Activated T-helper 17 cell treated with anti-CD3 and anti-CD28 coated beads, Interleukin-2, amount 50 U/mL, for 72 hours (primary cell): ENCODE measurements at regions not wholly inside any gene's neighbourhood (a gene's known extent, or its start where the extent isn't known, plus 50 kb on each side); places are given as distances from the start of the nearest gene placed in this dataset.
A peak's percentile ranks its signal among the peaks of the same experiment; 100 is the strongest.

Experiments
- ATAC-seq: fragments of 150-1000 bp; cut with Tn5 transposase; replicated peaks from 2 replicates; pipeline ENCODE4 v1.10.0; 2021; ENCODE audit warnings: mild to moderate bottlenecking, moderate library complexity
- H3K27ac Mint-ChIP-seq: one replicate; pipeline ENCODE4 v1.8.0; 2022; ENCODE audit warnings: mixed read lengths
- H3K27me3 Mint-ChIP-seq: one replicate; pipeline ENCODE4 v1.8.0; 2022; ENCODE audit warnings: mixed read lengths
- H3K36me3 Mint-ChIP-seq: one replicate; pipeline ENCODE4 v1.8.0; 2022; ENCODE audit warnings: low read depth, mild to moderate bottlenecking, mixed read lengths
- H3K4me1 Mint-ChIP-seq: one replicate; pipeline ENCODE4 v1.8.0; 2022; ENCODE audit warnings: mixed read lengths
- H3K4me3 Mint-ChIP-seq: one replicate; pipeline ENCODE4 v1.8.0; 2022; ENCODE audit warnings: mild to moderate bottlenecking, mixed read lengths
- H3K9me3 Mint-ChIP-seq: one replicate; pipeline ENCODE4 v1.8.0; 2022; ENCODE audit warnings: mixed read lengths

DNA sequence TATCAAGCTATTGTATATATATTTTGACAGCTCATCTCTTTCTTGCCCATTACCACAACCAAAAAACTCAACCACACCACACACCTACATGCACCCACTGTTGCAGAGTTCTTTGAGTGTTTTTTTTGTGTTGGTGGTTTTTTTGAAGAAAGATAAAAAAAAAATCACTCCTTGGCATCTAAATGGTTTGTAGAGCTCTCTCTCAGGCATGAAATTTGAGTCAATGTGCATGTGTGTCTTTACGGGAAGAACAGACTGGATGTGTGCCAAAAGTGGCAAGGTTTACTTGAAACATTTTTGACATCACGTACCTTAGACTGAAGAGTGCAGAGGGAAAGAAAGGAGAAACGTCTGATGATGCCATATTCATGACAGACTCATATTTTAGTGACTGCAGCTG is 154.2 kb downstream of the FHIP1A start:
- Mint-ChIP-seq H3K36me3 (no peaks in the 10 kb centered on the region), H3K9me3 (no peaks in the 10 kb centered on the region), H3K27ac (no peak overlapping the region), H3K4me1 (no peaks in the 10 kb centered on the region), H3K4me3 (no peak overlapping the region), H3K27me3 (peaks cover 8% of the 10 kb centered on the region)
- peak; percentile 44 for ATAC-seq

GRCh38 chr4:151564321-151564720 is 155.3 kb downstream of the FHIP1A start:
- Mint-ChIP-seq H3K4me3 (no peak overlapping the region), H3K9me3 (no peaks in the 10 kb centered on the region), H3K27ac (no peak overlapping the region), H3K36me3 (no peaks in the 10 kb centered on the region), H3K4me1 (no peaks in the 10 kb centered on the region), H3K27me3 (peaks cover 14% of the 10 kb centered on the region)
- no peak for ATAC-seq

GRCh38 chr4:151565583-151565982 is 156.6 kb downstream of the FHIP1A start:
- H3K27ac Mint-ChIP-seq = no peak overlapping the region
- no peaks in the 10 kb centered on the region for H3K4me1 Mint-ChIP-seq
- ATAC-seq = no peak
- H3K27me3 Mint-ChIP-seq = peaks cover 17% of the 10 kb centered on the region
- H3K36me3 Mint-ChIP-seq = no peaks in the 10 kb centered on the region
- no peaks in the 10 kb centered on the region for H3K9me3 Mint-ChIP-seq
- H3K4me3 Mint-ChIP-seq = no peak overlapping the region

GRCh38 chr4:151566053-151566452 is 157.1 kb downstream of the FHIP1A start:
- H3K4me3 Mint-ChIP-seq = no peak overlapping the region
- H3K27ac Mint-ChIP-seq = no peak overlapping the region
- no peak for ATAC-seq
- peaks cover 17% of the 10 kb centered on the region for H3K27me3 Mint-ChIP-seq
- no peaks in the 10 kb centered on the region for H3K36me3 Mint-ChIP-seq
- H3K9me3 Mint-ChIP-seq = no peaks in the 10 kb centered on the region
- H3K4me1 Mint-ChIP-seq = no peaks in the 10 kb centered on the region

DNA sequence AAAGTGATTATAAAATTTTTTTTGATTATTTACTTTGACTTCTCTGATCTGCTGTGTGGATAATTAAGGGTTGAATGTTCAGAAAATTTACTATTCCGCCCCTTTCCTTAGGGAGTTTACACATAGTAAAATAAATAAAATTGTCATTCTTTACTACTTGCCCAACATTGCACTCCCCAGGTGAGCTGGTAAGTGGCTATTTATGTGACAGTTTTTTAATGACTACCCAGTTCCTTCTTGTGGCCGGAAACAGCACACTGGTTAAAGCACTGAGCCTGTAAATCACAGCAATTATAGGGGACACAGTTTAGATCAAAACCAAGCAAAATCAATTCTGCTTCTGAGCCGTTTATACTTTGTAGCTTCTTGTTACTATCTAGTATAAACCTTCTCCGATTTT is 158.1 kb downstream of the FHIP1A start:
- H3K27me3 Mint-ChIP-seq = peaks cover 17% of the 10 kb centered on the region
- H3K4me3 Mint-ChIP-seq = no peak overlapping the region
- H3K27ac Mint-ChIP-seq = no peak overlapping the region
- H3K36me3 Mint-ChIP-seq = no peaks in the 10 kb centered on the region
- no peak for ATAC-seq
- no peaks in the 10 kb centered on the region for H3K9me3 Mint-ChIP-seq
- no peaks in the 10 kb centered on the region for H3K4me1 Mint-ChIP-seq

DNA sequence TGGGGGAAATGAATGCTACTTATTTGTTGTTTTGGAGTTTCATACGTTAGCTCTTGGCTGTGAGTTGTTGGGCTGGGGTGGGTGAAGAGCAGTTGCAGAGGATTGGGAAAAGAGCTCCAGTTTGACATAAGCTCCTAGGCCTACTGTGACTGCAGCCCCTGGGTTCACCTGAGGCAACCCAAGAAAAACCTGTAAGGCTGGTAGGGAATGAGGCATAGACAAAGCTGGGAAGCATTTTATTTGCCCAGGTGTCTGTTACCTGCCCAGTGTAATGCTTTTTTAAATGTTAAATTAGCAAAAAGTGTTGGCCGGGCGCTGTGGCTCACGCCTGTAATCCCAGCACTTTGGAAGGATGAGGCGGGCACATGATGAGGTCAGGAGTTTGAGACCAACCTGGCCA is 160.0 kb downstream of the FHIP1A start:
- H3K27me3 Mint-ChIP-seq = peaks cover 17% of the 10 kb centered on the region
- H3K4me1 Mint-ChIP-seq = no peaks in the 10 kb centered on the region
- ATAC-seq = no peak
- H3K27ac Mint-ChIP-seq = no peak overlapping the region
- no peaks in the 10 kb centered on the region for H3K36me3 Mint-ChIP-seq
- H3K9me3 Mint-ChIP-seq = no peaks in the 10 kb centered on the region
- no peak overlapping the region for H3K4me3 Mint-ChIP-seq

- no peak for ATAC-seq
- Mint-ChIP-seq H3K27me3 (peaks cover 16% of the 10 kb centered on the region), H3K36me3 (no peaks in the 10 kb centered on the region), H3K4me1 (no peaks in the 10 kb centered on the region), H3K4me3 (no peak overlapping the region), H3K27ac (no peak overlapping the region), H3K9me3 (no peaks in the 10 kb centered on the region)
These were observed 160.7 kb downstream of the FHIP1A start for GRCh38 chr4:151569650-151570049.

- peaks cover 7% of the 10 kb centered on the region for H3K27me3 Mint-ChIP-seq
- H3K9me3 Mint-ChIP-seq = no peaks in the 10 kb centered on the region
- no peak for ATAC-seq
- no peak overlapping the region for H3K27ac Mint-ChIP-seq
- H3K4me3 Mint-ChIP-seq = no peak overlapping the region
- H3K36me3 Mint-ChIP-seq = no peaks in the 10 kb centered on the region
- no peaks in the 10 kb centered on the region for H3K4me1 Mint-ChIP-seq
These were observed 164.5 kb downstream of the FHIP1A start for GRCh38 chr4:151573474-151573873.

- no peak overlapping the region for H3K27ac Mint-ChIP-seq
- no peak for ATAC-seq
- no peaks in the 10 kb centered on the region for H3K9me3 Mint-ChIP-seq
- peaks cover 2% of the 10 kb centered on the region for H3K27me3 Mint-ChIP-seq
- H3K36me3 Mint-ChIP-seq = no peaks in the 10 kb centered on the region
- H3K4me1 Mint-ChIP-seq = no peaks in the 10 kb centered on the region
- H3K4me3 Mint-ChIP-seq = no peak overlapping the region
These were observed 165.0 kb downstream of the FHIP1A start for GRCh38 chr4:151573945-151574344.

- no peak overlapping the region for H3K4me3 Mint-ChIP-seq
- H3K27me3 Mint-ChIP-seq = peaks cover 2% of the 10 kb centered on the region
- no peak for ATAC-seq
- H3K4me1 Mint-ChIP-seq = no peaks in the 10 kb centered on the region
- no peaks in the 10 kb centered on the region for H3K9me3 Mint-ChIP-seq
- no peaks in the 10 kb centered on the region for H3K36me3 Mint-ChIP-seq
- no peak overlapping the region for H3K27ac Mint-ChIP-seq
These were observed 166.0 kb downstream of the FHIP1A start for GRCh38 chr4:151574968-151575367.

- H3K4me3 Mint-ChIP-seq = no peak overlapping the region
- H3K4me1 Mint-ChIP-seq = no peaks in the 10 kb centered on the region
- no peak for ATAC-seq
- no peaks in the 10 kb centered on the region for H3K36me3 Mint-ChIP-seq
- no peaks in the 10 kb centered on the region for H3K9me3 Mint-ChIP-seq
- H3K27me3 Mint-ChIP-seq = no peaks in the 10 kb centered on the region
- H3K27ac Mint-ChIP-seq = no peak overlapping the region
These were observed 166.7 kb downstream of the FHIP1A start for GRCh38 chr4:151575646-151576045.

- H3K27me3 Mint-ChIP-seq = no peaks in the 10 kb centered on the region
- no peaks in the 10 kb centered on the region for H3K36me3 Mint-ChIP-seq
- no peak overlapping the region for H3K4me3 Mint-ChIP-seq
- H3K27ac Mint-ChIP-seq = no peak overlapping the region
- no peaks in the 10 kb centered on the region for H3K9me3 Mint-ChIP-seq
- H3K4me1 Mint-ChIP-seq = no peaks in the 10 kb centered on the region
- no peak for ATAC-seq
These were observed 167.7 kb downstream of the FHIP1A start for GRCh38 chr4:151576627-151577026.

DNA sequence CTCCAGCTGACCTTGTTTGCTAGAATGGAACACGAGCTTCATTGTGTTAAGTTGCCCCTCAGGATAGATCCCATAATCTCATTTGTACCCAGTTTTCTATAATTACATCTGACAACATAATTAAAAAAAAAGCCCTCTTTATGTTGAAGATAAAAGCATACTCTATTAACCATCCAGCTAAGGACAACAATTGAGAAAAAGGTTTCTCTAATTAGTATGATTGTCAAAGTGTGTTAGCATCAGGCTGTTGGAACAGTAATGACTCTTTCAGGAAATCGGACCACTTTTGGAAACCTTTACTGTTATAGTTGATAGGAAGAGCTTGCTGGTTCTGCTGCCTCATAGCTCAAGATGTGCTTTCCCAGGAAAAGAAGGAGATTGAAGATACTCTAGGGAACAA is 172.6 kb downstream of the FHIP1A start:
- no peak overlapping the region for H3K27ac Mint-ChIP-seq
- H3K27me3 Mint-ChIP-seq = peaks cover 3% of the 10 kb centered on the region
- no peaks in the 10 kb centered on the region for H3K4me1 Mint-ChIP-seq
- no peak overlapping the region for H3K4me3 Mint-ChIP-seq
- H3K9me3 Mint-ChIP-seq = no peaks in the 10 kb centered on the region
- ATAC-seq = no peak
- no peaks in the 10 kb centered on the region for H3K36me3 Mint-ChIP-seq

GRCh38 chr4:151582098-151582497 is 173.1 kb downstream of the FHIP1A start:
- H3K4me3 Mint-ChIP-seq = no peak overlapping the region
- ATAC-seq = no peak
- no peaks in the 10 kb centered on the region for H3K4me1 Mint-ChIP-seq
- peaks cover 3% of the 10 kb centered on the region for H3K27me3 Mint-ChIP-seq
- H3K9me3 Mint-ChIP-seq = no peaks in the 10 kb centered on the region
- H3K36me3 Mint-ChIP-seq = no peaks in the 10 kb centered on the region
- no peak overlapping the region for H3K27ac Mint-ChIP-seq

- H3K27me3 Mint-ChIP-seq = peaks cover 3% of the 10 kb centered on the region
- H3K9me3 Mint-ChIP-seq = no peaks in the 10 kb centered on the region
- ATAC-seq = no peak
- H3K36me3 Mint-ChIP-seq = no peaks in the 10 kb centered on the region
- no peaks in the 10 kb centered on the region for H3K4me1 Mint-ChIP-seq
- no peak overlapping the region for H3K4me3 Mint-ChIP-seq
- no peak overlapping the region for H3K27ac Mint-ChIP-seq
These were observed 174.4 kb downstream of the FHIP1A start for GRCh38 chr4:151583157-151583914.

GRCh38 chr4:151584101-151584500 is 175.1 kb downstream of the FHIP1A start:
- Mint-ChIP-seq H3K27me3 (peaks cover 3% of the 10 kb centered on the region), H3K4me1 (no peaks in the 10 kb centered on the region), H3K27ac (no peak overlapping the region), H3K4me3 (no peak overlapping the region), H3K36me3 (no peaks in the 10 kb centered on the region), H3K9me3 (no peaks in the 10 kb centered on the region)
- no peak for ATAC-seq
